ENCODE measurements at regions not wholly inside any gene's neighbourhood (a gene's known extent, or its start where the extent isn't known, plus 50 kb on each side); places are given as distances from the start of the nearest gene placed in this dataset.

DNA sequence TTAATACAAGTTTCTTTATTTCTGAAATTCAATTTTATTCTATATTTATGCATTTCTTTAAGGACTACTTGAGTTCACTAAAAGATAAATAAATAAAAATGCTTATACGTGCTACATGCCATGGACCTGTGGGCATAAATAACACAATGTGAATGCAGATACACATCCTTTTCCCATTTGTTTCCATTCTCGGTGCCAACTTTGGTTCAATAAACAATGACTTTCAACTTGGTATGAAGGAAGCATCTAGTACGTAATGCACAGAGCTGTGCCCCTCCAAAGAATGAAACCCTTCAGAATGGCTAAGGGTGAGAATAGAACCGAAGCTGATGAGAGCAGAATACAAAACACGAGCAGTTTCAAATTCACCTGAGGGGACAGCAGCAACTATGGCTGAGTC, 409.3 kb downstream of the MTX2 start:
- no peak for ATAC-seq
- Histone ChIP-seq H3K4me1 (ENCODE audit: control insufficient read depth, insufficient read depth, low read length) (no peaks in the 10 kb centered on the region), H3K4me3 (ENCODE audit: low read depth in 2 of 2, low read length in 2 of 2) (no peak overlapping the region), H3K27me3 (ENCODE audit: control insufficient read depth, insufficient read depth, low read length) (peaks cover 4% of the 10 kb centered on the region), H3K36me3 (ENCODE audit: control insufficient read depth, insufficient read depth, low read length) (no peaks in the 10 kb centered on the region), H3K9me3 (ENCODE audit: control insufficient read depth, insufficient read depth, low read depth, low read length) (no peaks in the 10 kb centered on the region), H3K27ac (ENCODE audit: low read length) (no peak overlapping the region)
- TF ChIP-seq SIN3A (IDR thresholded peaks at IDR 0.05; ENCODE audit: borderline replicate concordance, insufficient read depth, low read depth, low read length), result no peak
- TF ChIP-seq, protein P1, sequence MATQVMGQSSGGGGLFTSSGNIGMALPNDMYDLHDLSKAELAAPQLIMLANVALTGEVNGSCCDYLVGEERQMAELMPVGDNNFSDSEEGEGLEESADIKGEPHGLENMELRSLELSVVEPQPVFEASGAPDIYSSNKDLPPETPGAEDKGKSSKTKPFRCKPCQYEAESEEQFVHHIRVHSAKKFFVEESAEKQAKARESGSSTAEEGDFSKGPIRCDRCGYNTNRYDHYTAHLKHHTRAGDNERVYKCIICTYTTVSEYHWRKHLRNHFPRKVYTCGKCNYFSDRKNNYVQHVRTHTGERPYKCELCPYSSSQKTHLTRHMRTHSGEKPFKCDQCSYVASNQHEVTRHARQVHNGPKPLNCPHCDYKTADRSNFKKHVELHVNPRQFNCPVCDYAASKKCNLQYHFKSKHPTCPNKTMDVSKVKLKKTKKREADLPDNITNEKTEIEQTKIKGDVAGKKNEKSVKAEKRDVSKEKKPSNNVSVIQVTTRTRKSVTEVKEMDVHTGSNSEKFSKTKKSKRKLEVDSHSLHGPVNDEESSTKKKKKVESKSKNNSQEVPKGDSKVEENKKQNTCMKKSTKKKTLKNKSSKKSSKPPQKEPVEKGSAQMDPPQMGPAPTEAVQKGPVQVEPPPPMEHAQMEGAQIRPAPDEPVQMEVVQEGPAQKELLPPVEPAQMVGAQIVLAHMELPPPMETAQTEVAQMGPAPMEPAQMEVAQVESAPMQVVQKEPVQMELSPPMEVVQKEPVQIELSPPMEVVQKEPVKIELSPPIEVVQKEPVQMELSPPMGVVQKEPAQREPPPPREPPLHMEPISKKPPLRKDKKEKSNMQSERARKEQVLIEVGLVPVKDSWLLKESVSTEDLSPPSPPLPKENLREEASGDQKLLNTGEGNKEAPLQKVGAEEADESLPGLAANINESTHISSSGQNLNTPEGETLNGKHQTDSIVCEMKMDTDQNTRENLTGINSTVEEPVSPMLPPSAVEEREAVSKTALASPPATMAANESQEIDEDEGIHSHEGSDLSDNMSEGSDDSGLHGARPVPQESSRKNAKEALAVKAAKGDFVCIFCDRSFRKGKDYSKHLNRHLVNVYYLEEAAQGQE (IDR thresholded peaks at IDR 0.05; ENCODE audit: insufficient read depth in 1 of 2, low read depth in 2 of 2, low read length in 1 of 2), result no peak
- no peak for TF ChIP-seq TCF7L2 (IDR thresholded peaks at IDR 0.05; ENCODE audit: low read depth, low read length)
- no peak for TF ChIP-seq POLR2AphosphoS5 (IDR thresholded peaks at IDR 0.05; ENCODE audit: low read depth, low read length)
- TF ChIP-seq, protein P2, sequence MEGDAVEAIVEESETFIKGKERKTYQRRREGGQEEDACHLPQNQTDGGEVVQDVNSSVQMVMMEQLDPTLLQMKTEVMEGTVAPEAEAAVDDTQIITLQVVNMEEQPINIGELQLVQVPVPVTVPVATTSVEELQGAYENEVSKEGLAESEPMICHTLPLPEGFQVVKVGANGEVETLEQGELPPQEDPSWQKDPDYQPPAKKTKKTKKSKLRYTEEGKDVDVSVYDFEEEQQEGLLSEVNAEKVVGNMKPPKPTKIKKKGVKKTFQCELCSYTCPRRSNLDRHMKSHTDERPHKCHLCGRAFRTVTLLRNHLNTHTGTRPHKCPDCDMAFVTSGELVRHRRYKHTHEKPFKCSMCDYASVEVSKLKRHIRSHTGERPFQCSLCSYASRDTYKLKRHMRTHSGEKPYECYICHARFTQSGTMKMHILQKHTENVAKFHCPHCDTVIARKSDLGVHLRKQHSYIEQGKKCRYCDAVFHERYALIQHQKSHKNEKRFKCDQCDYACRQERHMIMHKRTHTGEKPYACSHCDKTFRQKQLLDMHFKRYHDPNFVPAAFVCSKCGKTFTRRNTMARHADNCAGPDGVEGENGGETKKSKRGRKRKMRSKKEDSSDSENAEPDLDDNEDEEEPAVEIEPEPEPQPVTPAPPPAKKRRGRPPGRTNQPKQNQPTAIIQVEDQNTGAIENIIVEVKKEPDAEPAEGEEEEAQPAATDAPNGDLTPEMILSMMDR (IDR thresholded peaks at IDR 0.05), result no peak
- in situ Hi-C loops (cut with HindIII; ENCODE audit: low pct_unique_long_range_greater_than_20kb, low sequenced_read_pairs), result no loop called here
- intact Hi-C loops (cut with micrococcal nuclease; ENCODE audit: unreplicated experiment), result no loop called here
- ChIA-PET CTCF (no interaction called here), POLR2A (no interaction called here)
- DNase-seq (ENCODE audit: low read depth, low spot score), result no peak
- no TSS peak for BruUV-seq (replicated peaks)

DNA sequence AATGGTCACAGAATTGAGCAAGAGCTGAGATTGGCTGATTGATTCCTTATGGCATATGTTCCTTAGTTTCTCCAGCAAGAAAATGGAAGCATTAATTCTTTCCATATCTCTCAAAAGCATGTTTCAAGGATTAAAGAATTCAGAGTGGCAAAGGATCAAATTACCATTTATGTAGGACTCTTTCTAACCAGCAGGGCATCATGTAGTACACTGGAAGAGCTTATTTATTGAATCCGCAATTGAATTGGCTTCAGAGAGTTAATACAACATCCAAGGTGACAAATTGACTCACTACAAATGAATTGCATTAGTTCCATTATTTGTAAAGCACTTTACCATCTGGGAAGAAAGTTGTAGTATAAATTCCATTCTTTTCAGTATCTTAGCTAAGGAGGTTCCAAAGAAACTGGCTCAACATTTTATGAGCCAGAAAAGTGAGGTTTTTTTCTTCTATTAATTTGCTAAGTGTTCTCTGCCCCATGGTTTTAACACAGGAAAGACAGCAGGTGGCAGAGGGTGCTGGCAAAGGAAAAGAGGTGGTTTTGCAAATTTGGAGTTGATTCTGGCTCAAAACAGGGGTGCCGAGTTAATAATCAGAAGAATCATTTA, 409.9 kb downstream of the MTX2 start:
- in situ Hi-C loops (cut with HindIII; ENCODE audit: low pct_unique_long_range_greater_than_20kb, low sequenced_read_pairs) (no loop called here), intact Hi-C loops (cut with micrococcal nuclease; ENCODE audit: unreplicated experiment) (no loop called here)
- ChIA-PET POLR2A (no interaction called here), CTCF (no interaction called here)
- DNase-seq (ENCODE audit: low read depth, low spot score) (no peak), ATAC-seq (no peak)
- Histone ChIP-seq H3K36me3 (ENCODE audit: control insufficient read depth, insufficient read depth, low read length) (no peaks in the 10 kb centered on the region), H3K27ac (ENCODE audit: low read length) (no peak overlapping the region), H3K4me1 (ENCODE audit: control insufficient read depth, insufficient read depth, low read length) (no peaks in the 10 kb centered on the region), H3K27me3 (ENCODE audit: control insufficient read depth, insufficient read depth, low read length) (peaks cover 4% of the 10 kb centered on the region), H3K4me3 (ENCODE audit: low read depth in 2 of 2, low read length in 2 of 2) (no peak overlapping the region), H3K9me3 (ENCODE audit: control insufficient read depth, insufficient read depth, low read depth, low read length) (no peaks in the 10 kb centered on the region)
- BruUV-seq (replicated peaks), result no TSS peak
- TF ChIP-seq SIN3A (IDR thresholded peaks at IDR 0.05; ENCODE audit: borderline replicate concordance, insufficient read depth, low read depth, low read length) (no peak), POLR2AphosphoS5 (IDR thresholded peaks at IDR 0.05; ENCODE audit: low read depth, low read length) (no peak), TCF7L2 (IDR thresholded peaks at IDR 0.05; ENCODE audit: low read depth, low read length) (no peak)
- TF ChIP-seq, protein P1 (IDR thresholded peaks at IDR 0.05; ENCODE audit: insufficient read depth in 1 of 2, low read depth in 2 of 2, low read length in 1 of 2), result no peak
- TF ChIP-seq, protein P2 (IDR thresholded peaks at IDR 0.05), result no peak
